GM19397 (cell line): ENCODE measurements at regions not wholly inside any gene's neighbourhood (a gene's known extent, or its start where the extent isn't known, plus 50 kb on each side); places are given as distances from the start of the nearest gene placed in this dataset.

Source experiments
- ATAC-seq: cut with Tn5 transposase; IDR thresholded peaks from one replicate; pipeline ENCODE4 v1.9.1; 2021; ENCODE audit warnings: mild to moderate bottlenecking, moderate library complexity; ENCODE audit not compliant: unreplicated experiment

GRCh38 chr5:74138721-74139120, 501.8 kb downstream of the ENC1 start:
- ATAC-seq, result no peak

- ATAC-seq, result no peak
Measured at GRCh38 chr5:74136276-74136825, 504.2 kb downstream of the ENC1 start.

- ATAC-seq, result no peak
Measured at GRCh38 chr5:74135033-74135432, 505.5 kb downstream of the ENC1 start.

DNA sequence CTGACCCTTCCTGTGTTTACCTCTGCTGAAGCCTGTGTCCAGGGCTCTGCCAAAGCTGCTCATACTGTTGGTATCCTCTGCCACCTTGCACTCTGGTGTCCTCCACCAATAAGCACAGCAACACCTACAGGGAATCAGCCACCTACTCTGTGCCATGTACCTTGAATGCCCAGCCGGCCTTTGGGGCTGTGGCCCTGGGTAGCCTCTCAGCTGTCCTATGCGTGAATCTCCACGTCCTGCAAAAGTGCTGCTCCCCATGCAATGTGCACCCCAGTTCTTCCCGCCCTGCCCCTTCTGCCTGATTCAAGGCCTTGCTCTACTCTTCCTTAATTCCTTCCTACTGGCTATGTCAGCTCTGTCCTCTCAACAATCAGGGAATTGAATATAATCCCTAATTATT, 506.5 kb downstream of the ARHGEF28 start:
- no peak for ATAC-seq

DNA sequence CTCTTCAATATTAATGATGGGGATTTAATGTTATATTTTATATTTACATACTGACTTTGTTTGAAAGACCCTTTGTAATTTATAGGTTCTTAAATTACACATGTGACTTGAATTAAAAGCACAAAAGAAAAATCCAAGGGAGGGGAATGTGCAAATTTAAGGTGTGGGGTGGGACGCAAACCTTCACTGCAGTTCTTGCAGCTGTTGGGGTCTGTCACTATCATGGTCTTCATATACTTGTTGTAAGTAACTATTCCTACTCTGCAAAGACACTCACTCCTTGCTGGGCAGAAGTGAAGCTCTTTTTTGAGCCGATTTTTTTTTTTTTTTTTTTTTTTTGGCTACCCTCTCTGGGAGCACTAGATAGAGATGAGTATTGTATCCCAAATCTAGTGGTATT, 505.3 kb downstream of the ARHGEF28 start:
- ATAC-seq, result no peak

- no peak for ATAC-seq
Measured at GRCh38 chr5:74130155-74130897, 504.3 kb downstream of the ARHGEF28 start.

DNA sequence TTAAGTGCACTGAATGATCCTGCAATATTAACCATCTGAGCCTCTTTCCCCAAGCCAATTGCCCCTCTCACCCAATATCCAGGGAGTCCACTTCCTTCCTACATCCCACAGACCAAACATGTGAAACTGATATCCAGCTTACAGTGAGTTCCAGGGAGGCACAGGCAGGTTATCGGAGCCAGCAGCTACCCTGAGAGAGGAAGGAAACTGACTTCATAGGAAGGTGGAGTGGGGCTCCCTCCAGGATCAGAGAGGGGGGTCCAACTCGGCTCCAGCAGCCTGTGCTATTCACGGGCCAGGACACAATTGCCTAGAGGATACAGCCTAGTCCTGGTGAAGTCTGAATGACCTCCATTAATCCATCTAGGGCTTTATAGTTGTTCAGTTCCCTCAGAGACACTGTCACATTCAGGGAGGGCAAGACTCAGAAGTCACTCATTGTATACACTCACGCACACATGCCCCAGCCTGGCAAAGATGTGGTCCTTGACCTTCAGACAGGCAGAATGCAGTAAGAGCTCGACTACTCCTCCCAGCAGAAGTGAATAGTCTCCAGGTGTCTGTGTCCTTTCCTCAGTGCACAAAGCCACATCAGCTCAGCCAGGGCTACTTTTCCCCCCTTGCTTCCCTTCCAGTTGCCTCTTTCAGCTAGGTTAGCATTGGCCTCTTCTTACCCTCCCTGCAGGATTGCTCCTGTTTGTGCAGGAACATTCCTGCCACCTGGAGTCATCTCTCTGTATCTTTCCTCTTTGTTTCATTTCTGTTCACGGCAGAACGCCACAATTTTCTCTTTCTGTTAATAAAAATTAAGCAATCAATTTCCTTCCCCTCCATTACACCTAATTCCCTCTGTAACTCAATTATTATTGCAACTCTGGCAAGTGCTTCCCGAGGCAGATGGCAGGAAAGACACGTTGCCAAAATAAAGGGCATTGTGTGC, 501.7 kb downstream of the ARHGEF28 start:
- ATAC-seq, result no peak

DNA sequence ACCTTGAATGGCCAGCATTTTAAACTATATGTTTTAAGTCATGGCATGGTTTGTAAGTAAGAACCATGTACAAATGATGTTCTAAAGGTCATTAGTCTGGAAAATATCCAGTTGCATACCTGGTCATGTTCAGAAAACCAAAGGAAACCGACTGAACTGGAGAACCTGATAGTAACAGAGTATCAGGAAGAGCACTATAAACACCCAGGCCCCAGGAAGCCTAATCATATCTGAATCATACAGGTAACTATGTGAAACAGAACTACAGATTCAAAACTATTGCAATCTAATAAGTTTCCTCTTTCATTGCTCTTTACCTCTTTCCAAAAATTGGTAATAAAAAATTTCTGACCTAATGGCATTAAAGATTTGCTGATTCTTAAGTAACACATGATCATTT, 500.3 kb downstream of the ARHGEF28 start:
- no peak for ATAC-seq

- ATAC-seq, result no peak
Measured at GRCh38 chr5:74124826-74125225, 498.8 kb downstream of the ARHGEF28 start.

DNA sequence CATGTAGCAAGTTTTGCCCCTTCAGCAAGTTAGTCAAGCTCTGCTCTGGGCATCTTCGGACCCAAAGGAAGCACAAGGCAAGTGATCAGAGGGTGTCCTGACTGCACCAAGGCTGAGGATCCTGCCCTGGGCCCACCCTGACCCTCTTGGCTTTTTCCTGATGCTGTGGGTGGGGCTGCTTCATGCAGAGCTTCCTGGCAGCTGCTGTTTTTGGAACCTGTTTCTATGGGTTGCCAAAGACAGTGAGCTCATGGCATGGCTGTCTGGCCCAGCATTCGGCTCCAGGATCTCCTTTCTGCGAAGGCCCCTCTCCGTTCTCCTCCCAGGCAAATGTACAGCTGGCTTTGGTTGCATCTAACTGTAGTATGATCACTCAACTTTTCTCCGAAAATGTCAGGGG, 497.9 kb downstream of the ARHGEF28 start:
- no peak for ATAC-seq

DNA sequence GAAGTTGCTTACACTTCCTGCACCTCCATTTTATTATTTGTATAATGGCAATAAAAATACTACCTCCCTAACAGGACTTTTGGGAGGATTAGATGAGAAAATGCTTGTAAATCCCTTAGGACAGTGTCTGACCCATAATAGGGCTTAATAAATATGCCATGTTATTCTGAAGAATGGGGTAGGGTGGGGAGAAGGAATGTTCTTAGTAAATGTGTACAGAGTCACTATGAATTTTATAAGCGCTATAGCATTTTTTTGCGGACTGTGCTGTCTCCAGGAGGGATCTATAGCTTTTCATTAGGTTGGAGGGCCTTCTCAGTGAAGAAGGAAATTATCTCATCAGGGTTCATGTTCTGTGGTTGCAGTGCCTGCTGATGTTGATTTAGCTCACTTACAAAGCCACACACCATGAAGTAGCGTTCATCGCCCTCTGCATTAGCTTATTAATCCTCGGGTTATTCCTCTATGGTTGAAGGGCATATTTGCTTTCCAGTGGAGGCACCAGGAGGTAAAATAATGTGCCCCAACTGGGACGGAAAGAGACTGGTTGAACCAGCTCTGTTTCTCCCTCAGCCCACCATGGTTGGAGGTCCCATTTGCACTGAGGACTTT, 497.1 kb downstream of the ARHGEF28 start:
- ATAC-seq, result no peak

- no peak for ATAC-seq
Measured at GRCh38 chr5:74122175-74122574, 496.2 kb downstream of the ARHGEF28 start.

DNA sequence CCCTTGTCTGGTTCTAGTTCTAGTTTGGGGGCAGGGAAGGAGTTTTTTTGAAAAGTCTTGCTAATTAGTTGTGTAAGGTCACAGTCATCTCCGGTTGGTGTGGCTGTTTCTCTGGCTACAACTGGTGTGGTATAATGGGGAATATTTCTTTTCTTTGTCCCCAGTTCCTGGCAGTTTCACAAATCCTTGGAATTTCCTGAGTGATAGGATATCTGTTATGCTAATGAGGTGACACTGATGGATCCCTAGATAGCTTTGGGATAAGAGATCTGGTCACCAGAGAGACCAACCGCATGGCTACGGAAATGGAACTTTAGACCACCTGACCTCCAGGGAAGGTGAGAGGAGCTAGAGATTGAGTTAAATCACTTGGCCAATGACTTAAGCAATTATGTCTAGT, 494.6 kb downstream of the ARHGEF28 start:
- no peak for ATAC-seq

DNA sequence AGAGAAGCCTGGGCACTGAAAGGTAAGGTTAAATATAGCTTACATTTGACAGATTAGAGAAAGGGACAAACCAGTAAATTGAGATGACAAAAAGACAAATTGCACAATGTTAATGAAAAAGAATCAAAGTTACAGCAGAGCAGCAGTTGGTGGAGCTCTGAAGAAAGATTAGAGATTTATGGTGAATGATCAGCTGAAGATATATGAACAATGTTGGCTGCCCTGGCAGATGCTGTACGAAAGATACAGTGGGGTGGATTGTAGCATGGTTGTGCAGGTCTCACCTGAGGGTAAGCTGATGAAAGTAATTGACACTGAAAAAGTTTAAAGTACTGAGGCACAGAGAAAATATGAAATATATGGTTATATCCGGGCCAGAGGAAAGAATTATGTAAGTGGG, 492.1 kb downstream of the ARHGEF28 start:
- no peak for ATAC-seq

DNA sequence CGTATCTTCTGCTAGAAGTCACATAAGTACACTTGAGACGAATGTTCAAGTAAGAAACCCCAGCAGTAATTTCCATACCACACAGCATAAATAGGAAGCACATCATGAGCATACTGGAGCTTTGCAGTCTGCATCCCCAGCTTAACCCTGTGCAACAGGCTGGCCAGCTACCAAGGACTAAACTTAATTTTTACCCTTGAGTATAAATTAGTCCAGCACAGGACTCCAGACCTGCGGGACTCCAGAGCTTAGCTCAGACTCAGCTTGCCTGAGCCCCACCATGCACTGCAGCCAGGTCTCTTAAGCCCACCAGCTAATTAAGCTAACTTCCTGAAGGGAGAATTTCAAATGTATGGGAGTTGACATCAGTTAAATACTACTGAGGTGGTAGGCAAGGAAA, 491.0 kb downstream of the ARHGEF28 start:
- no peak for ATAC-seq

DNA sequence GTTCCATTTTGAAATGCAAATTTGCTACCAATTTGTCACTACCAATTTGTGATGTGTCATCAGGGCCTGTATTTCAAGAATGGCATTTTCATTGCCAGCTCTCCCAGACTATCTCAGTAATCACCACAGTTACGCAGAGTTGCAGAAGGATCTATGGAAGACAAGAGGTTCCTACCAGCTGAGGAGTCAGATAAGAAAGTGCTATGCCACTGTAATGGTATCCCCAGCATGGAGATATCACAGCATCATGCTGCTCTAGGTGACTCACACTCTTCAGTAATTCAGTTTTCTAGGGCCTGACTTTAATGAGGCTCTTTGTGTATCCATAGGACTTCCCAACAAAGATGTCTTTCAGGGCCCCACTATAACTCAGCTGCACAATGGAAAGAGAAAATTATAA, 490.3 kb downstream of the ARHGEF28 start:
- no peak for ATAC-seq

GRCh38 chr5:74113927-74114326, 487.9 kb downstream of the ARHGEF28 start:
- ATAC-seq, result no peak

- no peak for ATAC-seq
Measured at GRCh38 chr5:74113196-74113540, 487.2 kb downstream of the ARHGEF28 start.

- no peak for ATAC-seq
Measured at GRCh38 chr5:74112372-74113195, 486.6 kb downstream of the ARHGEF28 start.

DNA sequence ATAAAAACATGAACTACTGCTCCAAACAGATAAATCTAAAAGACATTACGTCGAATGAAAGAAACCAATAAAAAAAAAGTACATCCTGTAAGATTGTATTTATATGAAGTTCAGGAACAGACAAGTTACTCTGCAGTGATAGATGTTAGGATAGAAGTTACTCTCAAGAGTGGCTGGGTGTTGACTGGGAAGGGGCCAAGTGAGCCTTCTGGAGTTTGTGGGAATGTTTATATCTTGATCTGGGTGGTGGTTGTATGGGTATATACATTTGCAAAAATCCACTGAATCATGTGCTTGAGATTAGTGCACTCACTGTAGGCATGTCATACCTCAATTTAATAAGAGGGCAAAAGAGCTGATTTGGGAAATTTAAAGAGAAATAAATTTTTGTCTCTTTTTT, 485.8 kb downstream of the ARHGEF28 start:
- no peak for ATAC-seq

- no peak for ATAC-seq
Measured at GRCh38 chr5:74109344-74109743, 483.3 kb downstream of the ARHGEF28 start.
